ENCODE measurements at regions not wholly inside any gene's neighbourhood (a gene's known extent, or its start where the extent isn't known, plus 50 kb on each side); places are given as distances from the start of the nearest gene placed in this dataset.

GRCh38 chr22:27093422-27093821 is 436.0 kb downstream of the MIAT start:
- H3K4me1 ChIP-seq (ENCODE audit: control insufficient read depth, extremely low read depth, insufficient read depth, low read length): peaks cover 4% of the 10 kb centered on the region
- no peak for FAIRE-seq
- no peaks in the 10 kb centered on the region for H3K36me3 ChIP-seq (ENCODE audit: control insufficient read depth in 2 of 2, extremely low read depth in 1 of 2, insufficient read depth in 2 of 2, low read length in 2 of 2)
- no peak overlapping the region for H3K4me3 ChIP-seq (ENCODE audit: control insufficient read depth in 2 of 3, extremely low read depth in 1 of 3, insufficient read depth in 2 of 3, low read depth in 1 of 3, low read length in 3 of 3)
- H3K27ac ChIP-seq (ENCODE audit: control insufficient read depth, insufficient read depth, low read length): no peak overlapping the region
- no peak overlapping the region for H3K9ac ChIP-seq (ENCODE audit: control insufficient read depth, extremely low read depth, insufficient read depth, low read length)
- no peak for TF ChIP-seq CTCF (optimal IDR thresholded peaks at IDR 0.05 in 1 of 3, IDR thresholded peaks at IDR 0.05 in 1 of 3, conservative IDR thresholded peaks at IDR 0.05 in 1 of 3; ENCODE audit: extremely low read depth in 1 of 3, insufficient read depth in 2 of 3, low read length in 3 of 3)
- no peak for TF ChIP-seq EZH2 (IDR thresholded peaks at IDR 0.05; ENCODE audit: low read length)
- H4K20me1 ChIP-seq (ENCODE audit: control insufficient read depth, extremely low read depth, insufficient read depth, low read length): no peaks in the 10 kb centered on the region
- no peaks in the 10 kb centered on the region for H3K9me3 ChIP-seq (ENCODE audit: control insufficient read depth, low read depth, low read length)
- peaks cover 50% of the 10 kb centered on the region for H3K27me3 ChIP-seq (ENCODE audit: control insufficient read depth, extremely low read depth, insufficient read depth, low read length)
- DNase-seq (ENCODE audit: low read depth, low spot score): no peak
- dilution Hi-C loops (cut with MboI; ENCODE audit: extremely low pct_ligation_motif_present, low sequenced_read_pairs): no loop called here
- H3K4me2 ChIP-seq (ENCODE audit: control insufficient read depth, extremely low read depth, insufficient read depth, low read depth, low read length): no peak overlapping the region
- H2AFZ ChIP-seq (ENCODE audit: control insufficient read depth, low read length): no peak overlapping the region
- H3K9me1 ChIP-seq (ENCODE audit: control insufficient read depth, extremely low read depth, insufficient read depth, low read length): no peaks in the 10 kb centered on the region
- H3K79me2 ChIP-seq (ENCODE audit: control insufficient read depth, insufficient read depth, low read length): no peaks in the 10 kb centered on the region

- no peaks in the 10 kb centered on the region for H3K9me1 ChIP-seq (ENCODE audit: control insufficient read depth, extremely low read depth, insufficient read depth, low read length)
- H3K9ac ChIP-seq (ENCODE audit: control insufficient read depth, extremely low read depth, insufficient read depth, low read length): no peak overlapping the region
- dilution Hi-C loops (cut with MboI; ENCODE audit: extremely low pct_ligation_motif_present, low sequenced_read_pairs): no loop called here
- H3K36me3 ChIP-seq (ENCODE audit: control insufficient read depth in 2 of 2, extremely low read depth in 1 of 2, insufficient read depth in 2 of 2, low read length in 2 of 2): no peaks in the 10 kb centered on the region
- no peak overlapping the region for H3K27ac ChIP-seq (ENCODE audit: control insufficient read depth, insufficient read depth, low read length)
- H3K27me3 ChIP-seq (ENCODE audit: control insufficient read depth, extremely low read depth, insufficient read depth, low read length): peaks cover 38% of the 10 kb centered on the region
- H3K4me1 ChIP-seq (ENCODE audit: control insufficient read depth, extremely low read depth, insufficient read depth, low read length): peaks cover 4% of the 10 kb centered on the region
- no peaks in the 10 kb centered on the region for H3K79me2 ChIP-seq (ENCODE audit: control insufficient read depth, insufficient read depth, low read length)
- H2AFZ ChIP-seq (ENCODE audit: control insufficient read depth, low read length): no peak overlapping the region
- TF ChIP-seq CTCF (optimal IDR thresholded peaks at IDR 0.05 in 1 of 3, IDR thresholded peaks at IDR 0.05 in 1 of 3, conservative IDR thresholded peaks at IDR 0.05 in 1 of 3; ENCODE audit: extremely low read depth in 1 of 3, insufficient read depth in 2 of 3, low read length in 3 of 3) (no peak), EZH2 (IDR thresholded peaks at IDR 0.05; ENCODE audit: low read length) (no peak)
- FAIRE-seq: no peak
- no peak overlapping the region for H3K4me2 ChIP-seq (ENCODE audit: control insufficient read depth, extremely low read depth, insufficient read depth, low read depth, low read length)
- H3K9me3 ChIP-seq (ENCODE audit: control insufficient read depth, low read depth, low read length): no peaks in the 10 kb centered on the region
- H4K20me1 ChIP-seq (ENCODE audit: control insufficient read depth, extremely low read depth, insufficient read depth, low read length): no peaks in the 10 kb centered on the region
- DNase-seq (ENCODE audit: low read depth, low spot score): no peak
- no peak overlapping the region for H3K4me3 ChIP-seq (ENCODE audit: control insufficient read depth in 2 of 3, extremely low read depth in 1 of 3, insufficient read depth in 2 of 3, low read depth in 1 of 3, low read length in 3 of 3)
Observed at GRCh38 chr22:27094633-27095308, 437.4 kb downstream of the MIAT start.

Data from keratinocyte (primary cell).